NCI-H1048 (cell line): ENCODE measurements at regions not wholly inside any gene's neighbourhood (a gene's known extent, or its start where the extent isn't known, plus 50 kb on each side); places are given as distances from the start of the nearest gene placed in this dataset.
A peak's percentile ranks its signal among the peaks of the same experiment; 100 is the strongest.

Source experiments
- DNase-seq: peaks from one replicate; lab custom pipeline; 2025; lab: John Stamatoyannopoulos, UW

DNA sequence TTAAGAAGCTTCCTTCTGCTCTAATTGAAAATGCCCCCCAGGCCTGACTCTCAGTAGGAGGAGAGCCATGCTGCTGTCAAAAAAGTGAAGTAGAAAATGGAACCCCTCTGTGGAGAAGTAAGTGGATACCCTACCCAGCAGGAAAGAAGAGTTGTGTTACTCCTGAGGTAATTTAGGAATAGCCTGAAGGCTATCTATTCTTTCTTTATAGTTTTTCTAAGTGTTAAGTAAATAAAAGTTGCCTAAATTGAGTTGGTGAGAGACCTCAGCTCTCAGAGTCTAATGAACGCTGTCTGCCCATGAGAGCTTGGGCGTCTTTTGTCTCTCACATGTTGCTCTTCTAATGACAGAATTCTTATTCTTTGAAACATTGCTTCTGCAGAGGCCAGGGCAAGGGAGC is 116.2 kb downstream of the NSUN3 start:
- no peak for DNase-seq

DNA sequence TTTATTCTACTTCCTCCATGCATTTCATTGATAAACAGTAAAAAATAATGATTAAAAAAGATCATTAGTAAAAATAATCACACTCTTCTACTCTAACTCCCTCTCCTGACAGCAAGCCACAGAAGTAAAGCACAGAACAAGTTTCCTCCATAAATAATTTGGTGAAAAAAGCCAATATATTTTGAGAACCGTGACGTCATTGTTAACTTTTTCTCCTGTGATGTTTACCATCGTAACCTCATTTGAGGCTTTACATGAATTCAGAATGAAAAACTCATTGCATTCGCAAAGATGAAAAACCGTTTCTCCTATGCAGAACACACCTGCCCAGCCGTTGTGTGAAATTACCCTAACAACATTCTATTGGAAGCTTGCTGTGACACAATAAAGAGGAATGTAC is 120.7 kb downstream of the NSUN3 start:
- DNase-seq, result no peak

DNA sequence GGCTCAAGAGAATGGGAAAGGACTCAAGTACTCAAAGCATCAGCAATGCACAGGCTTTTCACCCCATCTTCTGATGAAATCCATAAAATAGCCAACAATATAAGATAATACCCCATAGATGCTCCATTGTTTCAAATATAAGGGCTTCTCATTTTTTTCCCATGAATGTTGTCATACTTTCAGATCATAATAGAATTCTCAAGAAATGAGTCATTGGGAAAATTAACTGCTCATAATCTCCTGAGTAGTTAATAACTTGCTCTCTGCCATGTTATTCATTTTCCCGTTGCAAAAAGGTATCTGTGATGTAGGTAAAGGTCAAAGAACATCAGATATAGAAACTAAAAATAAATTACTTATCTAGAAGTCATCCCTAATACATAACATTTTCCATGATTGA is 121.9 kb downstream of the NSUN3 start:
- no peak for DNase-seq

DNA sequence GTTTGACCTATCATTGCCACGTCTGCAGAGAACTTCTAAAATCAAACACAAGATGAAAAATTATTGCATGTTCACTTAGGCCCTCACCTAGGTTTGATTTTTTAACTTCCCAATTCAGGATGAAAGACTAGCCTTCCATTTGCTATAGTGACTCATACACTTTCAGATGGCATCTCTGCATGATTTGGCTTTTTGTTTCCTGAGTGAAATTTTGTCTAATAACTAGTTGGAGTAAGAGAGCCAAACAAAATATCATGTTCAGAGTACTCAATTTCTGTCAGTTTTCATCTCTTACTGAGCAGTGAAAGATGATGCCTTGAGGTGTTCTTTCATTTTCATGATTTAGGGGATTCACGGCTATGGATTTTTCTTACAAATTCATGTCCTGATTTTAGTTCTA is 122.9 kb downstream of the NSUN3 start:
- no peak for DNase-seq

DNA sequence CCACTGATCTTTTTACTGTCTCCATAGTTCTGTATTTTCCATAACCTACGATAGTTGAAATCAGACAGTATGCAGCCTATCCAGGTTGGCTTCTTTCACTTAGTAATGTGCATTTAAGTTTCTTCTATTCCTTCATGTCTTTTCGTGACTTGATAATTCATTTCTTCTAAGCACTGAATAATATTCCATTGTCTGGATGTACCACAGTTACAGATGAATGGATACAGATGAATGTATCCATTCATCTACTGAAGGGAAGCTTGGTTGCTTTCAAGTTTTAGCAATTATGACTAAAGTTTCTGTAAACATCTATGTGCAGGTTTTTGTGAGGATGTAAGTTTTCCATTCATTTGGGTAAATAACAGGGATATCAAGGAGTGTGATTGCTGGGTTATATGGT is 124.8 kb downstream of the NSUN3 start:
- no peak for DNase-seq

DNA sequence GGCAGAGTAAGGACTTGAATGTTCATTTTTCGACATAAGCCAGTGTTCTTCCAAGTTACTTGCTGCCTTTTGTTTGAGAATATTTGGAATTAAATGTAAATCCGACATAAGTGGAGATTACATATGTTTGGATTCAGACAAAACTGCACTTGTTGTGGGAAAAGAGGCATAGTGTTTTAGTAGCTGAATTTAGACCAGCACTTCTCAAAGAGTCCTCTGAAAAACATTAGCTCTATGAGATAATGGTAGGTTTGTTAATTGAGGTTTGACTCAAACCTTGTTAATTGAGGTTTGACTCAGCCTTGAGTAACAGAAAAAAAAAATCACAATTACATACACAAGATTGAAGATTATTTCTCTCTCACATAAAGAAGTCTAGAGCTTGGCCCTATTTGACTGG is 132.5 kb downstream of the NSUN3 start:
- no peak for DNase-seq

DNA sequence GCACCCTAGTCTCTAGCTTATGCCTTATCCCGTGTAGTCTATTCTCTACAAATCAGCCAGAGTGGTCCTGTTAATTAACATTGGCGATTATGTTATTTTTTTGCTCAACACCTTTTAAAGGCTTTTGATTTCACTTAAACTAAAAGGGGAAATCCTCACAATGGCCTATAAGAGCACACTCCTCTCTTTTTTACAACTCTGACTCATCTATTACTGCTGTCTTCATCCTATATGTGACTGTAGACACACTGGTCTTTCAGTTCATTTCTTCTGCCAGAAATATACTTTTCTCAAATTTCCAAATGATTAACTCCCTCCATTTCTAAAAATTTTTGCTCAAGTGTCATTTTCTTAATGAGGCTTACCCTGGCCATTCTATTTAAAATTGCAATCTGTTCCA is 143.4 kb downstream of the NSUN3 start:
- no peak for DNase-seq

DNA sequence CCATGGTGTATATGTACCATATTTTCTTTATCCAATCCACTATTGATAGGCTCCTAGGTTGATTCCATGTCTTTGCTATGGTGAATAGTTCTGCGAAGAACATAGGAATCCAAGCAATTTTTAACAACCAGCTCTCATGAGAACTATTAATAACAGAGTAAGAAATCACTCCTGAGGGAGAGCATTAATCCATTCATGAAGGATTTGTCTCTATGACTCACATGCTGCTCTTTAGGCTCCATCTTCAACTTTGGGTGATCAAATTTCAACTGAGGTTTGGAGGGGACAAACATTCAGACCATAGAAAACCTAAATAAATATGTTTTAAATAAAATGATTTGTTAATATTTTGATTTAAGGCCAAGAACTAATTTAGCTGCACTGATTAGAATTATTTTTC is 147.4 kb downstream of the NSUN3 start:
- no peak for DNase-seq

DNA sequence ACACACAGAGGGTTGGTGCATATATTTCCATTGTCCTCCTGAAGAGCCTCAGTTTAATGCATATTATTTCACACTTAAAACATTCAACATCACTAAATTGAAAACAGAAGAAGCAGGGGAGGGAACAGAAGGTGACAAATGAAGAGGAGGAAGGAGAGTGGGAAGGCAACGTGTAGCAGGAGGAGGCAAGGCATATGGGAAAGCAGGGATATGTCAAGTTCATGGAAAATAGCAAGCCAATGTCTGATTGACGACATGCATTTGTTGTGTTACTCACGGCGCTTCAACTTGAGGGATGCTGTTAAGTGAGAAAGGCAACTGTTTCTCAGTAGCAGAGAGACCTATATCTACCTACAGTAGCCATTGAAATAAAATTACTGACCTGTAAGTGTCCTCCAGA is 154.5 kb downstream of the NSUN3 start:
- no peak for DNase-seq

DNA sequence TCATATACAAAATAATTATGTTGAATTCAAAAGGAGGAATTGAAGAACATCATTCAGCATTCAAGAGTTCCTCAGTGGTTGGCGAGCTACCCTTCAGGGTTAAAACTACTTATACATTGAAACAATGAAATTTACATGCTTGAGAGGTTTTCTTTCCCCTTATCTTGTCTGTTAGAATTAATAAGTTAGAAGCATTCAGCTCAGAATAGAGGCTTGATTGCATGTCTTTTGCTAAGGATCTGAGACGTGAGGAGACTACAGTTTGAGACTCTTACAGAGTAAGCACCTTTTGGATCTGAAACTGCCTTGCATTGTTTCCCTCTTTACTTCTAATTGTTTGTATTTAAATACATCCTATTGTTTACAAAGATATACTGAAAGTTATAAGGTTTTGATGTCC is 157.6 kb downstream of the NSUN3 start:
- no peak for DNase-seq

DNA sequence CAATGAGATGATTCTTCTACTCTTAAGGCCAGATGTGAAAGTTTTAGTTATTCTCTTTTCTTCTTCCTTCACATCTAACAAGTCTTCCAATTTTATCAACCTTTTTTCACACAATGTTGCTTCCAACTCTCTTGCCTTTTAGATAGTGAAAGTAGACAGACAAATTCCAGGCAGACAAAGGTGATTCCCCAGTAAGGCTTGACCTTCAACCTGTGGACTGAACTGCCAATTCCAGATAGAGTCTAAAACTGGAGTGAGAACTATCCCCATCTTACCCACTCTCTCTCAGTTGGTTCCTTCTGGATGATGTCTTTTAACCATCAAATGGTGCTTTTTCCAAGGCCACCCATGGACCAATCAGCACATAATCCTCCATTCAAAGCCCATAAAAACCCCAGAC is 159.0 kb downstream of the NSUN3 start:
- no peak for DNase-seq

DNA sequence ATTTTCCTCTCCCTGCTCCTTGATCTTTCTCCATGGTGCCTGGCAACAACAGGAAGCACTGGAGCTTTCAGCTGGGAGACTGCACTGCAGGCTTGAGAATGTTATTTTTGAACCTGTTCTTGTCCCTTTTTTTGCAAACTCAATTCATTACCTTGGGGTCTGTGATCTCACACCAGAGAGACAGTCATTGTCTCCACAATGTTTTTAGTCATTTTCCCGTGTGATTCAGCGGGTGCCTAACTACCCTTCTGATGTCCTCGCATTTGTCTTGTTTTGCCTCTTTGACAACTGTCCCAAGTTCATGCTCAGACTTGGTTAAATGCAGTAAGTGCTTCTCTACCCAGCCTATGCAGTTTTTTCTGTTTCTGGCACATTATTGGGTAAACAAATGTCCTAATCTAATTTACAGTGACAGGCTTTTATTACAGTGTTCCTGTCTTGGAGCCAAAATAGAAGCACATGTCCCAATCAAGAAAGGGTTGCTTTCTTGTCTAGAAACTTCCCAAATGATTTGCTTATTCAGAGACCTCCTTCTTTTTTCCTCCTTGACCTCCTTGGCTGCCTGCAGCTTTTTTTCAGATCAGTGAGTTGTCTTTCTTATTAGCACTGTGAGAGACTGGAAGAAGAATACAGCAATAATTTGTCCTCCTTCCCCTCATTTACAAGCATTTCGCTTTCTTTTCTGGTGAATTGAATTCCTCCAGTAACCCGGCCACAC is 162.4 kb downstream of the NSUN3 start:
- no peak for DNase-seq

DNA sequence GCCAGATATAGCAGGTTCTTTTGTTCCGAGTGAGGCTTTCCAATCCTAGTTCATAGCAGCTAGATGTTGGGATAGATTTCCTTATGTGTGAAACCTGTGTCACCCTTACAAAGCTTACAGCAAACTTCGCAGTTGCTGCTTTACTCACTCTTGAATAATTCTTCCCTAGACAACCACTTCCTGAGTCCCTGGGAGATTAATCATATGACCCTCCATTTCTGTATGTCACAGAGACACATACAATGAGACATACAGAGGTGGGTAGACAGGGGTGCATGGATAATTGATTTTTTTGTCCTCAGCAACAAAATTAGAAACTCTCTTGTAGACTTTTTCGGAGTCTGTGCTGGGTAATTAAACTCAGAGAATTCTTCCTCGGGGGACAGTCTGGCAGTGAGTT is 163.2 kb downstream of the NSUN3 start:
- no peak for DNase-seq

DNA sequence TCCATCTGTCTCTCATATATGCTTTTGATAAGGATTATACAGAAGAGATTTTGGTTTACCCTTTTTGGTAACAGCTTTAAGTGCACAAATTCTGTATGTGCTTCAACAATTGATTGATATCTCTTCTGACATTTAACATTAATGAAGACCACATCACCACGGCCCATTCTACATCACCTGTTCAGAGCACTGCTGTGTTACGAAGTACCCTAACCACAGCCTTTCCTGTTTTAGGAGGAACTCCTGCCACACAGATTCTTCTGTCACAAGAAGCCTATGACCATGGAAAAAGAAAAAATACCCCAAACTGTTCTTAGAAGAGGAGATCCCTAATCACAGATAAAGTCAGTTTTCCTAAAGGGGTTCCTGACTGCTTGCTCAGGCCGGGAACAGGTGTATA is 170.1 kb downstream of the NSUN3 start:
- DNase-seq, result no peak

DNA sequence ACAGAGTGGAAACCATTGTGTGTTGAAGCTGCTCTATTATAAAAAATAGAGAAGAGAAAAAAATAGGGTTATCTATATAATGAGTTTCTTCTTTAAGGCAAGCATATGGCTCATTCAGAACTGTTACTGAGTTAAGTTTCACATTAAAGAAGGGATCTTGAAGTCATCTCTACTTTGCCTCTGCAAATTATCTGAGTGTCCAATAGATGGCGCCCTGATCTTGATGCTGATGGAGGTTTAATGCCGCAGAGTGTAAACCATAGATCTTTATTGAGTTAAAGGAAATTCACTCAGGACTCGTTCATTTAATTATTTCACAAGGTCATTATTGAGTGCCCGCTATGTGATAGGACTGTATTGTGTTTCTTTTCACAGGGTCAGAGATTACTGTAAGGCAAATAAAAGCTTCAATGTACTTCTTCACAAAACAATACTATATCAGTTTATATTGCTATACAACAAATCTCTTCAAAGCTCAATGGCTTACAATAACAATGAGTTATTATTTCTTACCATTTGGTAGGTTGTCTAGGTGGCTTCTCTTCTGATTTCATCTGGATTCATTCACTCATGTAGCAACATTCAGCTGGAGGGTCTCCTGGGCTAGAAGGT is 171.4 kb downstream of the NSUN3 start:
- DNase-seq, result no peak

DNA sequence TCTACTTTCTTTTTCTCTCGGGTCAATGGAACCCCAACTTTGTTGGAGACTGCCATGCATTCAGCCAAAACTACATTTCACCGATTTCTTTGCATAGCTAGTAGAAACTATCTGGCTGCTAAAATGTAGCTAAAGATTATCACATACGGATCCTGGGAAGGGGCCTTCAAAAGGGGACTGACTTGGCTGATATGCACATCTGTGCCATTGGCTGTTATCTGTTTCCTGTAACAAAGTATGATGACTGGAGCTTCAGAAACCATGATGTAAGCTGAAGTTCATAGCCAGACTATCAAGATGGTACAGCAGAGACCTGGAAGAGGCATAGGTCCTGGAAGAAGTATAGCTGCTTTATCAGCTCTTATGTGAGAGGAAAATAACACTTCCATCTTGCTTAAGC is 179.1 kb downstream of the NSUN3 start:
- no peak for DNase-seq

DNA sequence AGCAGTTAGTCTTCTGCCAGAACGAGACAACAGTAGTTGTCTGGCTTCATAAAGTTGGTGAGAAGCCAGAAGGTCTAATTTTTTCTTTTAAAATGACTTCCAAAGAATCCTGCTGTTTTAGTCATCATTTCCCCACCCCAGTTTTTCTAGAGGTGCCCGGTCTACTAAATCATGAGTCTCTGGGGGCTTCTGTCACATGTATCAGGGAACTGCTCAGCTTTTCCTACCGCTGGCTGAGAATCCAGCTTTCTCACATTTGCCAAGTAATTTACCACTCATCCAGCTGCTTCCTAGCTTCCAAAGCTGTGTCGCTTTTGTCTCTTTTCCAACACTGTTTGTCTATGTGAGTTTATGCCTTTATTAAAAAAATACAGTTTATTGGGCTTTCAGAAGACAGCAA is 183.3 kb downstream of the NSUN3 start:
- no peak for DNase-seq

DNA sequence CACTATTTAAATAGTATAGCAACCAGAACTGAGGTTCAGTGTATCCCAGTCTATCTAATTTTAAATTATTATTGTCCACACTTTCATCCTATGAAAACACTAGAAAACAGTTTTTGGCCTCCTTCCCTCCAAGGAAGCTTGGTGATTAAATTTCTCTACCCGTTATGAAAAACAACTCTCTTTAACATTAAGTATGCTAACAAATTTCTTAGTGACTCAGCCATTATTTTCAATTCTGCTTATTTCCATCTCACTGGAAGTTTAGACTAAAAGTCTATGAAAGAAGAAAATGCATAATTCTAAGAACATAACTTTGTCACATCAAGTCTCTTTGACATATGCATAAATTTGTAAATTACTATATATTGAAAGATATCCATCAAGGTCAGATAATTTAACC is 185.2 kb downstream of the NSUN3 start:
- DNase-seq, result no peak

DNA sequence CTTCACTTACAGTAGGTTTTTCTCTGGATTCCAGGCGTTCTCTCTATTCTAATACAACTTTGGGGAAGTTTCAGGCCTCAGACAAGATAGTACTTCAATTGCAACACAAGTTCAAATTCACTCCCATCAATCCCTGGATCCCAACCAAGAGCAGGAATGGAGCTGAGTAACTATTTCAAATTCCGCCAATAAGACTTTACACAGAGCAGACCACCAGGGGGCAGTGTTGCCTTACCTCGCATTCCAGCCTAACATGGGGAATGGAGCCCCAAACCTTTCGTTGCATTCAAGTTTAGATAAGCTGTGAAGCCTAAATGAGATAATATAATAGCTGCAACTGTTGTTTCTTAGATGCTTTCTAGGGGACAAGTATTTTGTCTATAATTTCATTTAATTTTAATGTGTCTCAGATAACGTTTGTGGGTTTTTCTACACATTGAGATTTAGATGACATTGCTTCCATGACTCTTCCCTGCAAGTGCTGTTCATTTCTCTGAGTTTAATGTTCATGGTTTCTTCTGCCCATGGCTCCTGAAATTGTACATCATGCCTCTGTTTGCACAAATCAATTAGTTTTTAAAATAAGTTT is 186.7 kb downstream of the NSUN3 start:
- peak; percentile 6 for DNase-seq

DNA sequence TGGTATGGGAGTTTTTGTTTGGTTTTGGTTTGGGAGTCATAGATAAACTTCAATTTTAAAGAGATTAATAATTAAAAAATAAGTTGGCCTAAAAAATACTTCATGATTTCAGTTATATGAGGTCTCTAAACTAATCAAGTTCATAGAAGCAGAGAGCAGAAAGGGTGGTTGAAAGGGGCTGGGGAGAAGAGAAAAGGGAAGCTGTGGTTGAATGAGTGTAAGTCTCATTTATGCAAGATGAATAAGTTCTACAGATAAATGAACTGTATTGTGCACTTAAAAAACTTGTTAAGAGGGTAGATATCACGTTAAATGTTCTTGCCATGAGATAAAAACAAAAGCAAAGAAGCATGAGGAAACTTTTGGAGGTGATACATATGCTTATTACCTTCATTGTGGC is 188.7 kb downstream of the NSUN3 start:
- no peak for DNase-seq

DNA sequence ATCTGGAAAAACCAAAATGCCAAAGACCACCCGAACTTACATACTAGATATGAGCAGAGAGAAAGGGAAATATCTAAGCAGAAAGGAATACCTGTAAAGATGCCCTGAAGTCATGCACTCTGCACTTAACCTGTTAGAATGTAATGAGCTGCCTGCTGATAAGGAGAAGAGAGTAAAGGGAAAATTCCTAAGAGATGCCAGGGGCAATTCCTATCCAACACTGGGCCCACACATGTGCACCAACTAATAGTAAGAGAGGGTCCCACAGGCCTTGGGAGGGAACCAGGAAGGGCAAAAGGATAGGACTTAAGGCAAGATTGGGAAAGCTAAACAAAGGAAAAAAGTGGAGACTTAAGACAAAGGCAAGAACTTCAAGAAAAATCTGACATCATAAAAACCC is 189.5 kb downstream of the NSUN3 start:
- no peak for DNase-seq

DNA sequence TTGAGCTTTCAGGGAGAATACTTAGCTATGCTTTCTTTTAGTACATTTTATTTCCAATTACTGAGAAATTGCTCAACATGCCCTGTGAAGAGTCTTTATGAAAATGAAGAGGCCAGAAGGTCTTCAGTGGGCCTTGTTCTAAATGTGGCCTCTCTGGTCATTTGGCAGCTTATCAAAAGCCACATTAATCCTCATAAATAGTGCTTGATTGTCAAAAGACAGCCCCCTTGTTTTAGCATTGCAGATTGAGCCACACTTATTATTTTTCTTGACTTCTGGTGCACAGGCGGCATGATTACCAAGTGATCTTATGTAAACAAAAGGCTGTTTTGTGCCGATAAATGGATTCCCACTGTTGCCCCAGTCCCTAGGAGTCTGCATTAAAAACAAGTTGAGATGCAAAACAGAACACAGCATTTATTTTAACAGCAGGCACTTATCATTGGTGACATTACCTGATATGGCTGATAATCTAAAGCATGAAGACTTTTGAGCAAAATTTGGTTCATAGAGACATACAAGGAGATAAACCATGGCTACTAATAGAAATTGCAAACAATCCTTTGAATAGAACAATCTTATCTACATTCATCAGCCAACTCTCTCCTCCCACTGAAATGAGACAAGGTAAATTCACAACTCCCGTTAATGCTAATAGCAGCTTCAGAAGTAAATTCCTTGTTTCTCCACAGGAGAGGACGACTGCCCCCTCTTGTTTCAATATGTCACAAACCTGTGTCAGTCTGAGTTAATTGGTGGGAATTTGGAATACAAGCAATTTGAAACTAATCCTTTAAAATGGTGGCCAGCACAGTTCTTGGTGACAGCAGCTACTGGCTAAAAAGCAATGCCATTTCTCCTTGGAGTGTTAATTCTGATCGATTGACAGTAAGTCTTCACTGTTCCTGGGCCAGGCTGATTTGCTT is 194.3 kb downstream of the NSUN3 start:
- no peak for DNase-seq

DNA sequence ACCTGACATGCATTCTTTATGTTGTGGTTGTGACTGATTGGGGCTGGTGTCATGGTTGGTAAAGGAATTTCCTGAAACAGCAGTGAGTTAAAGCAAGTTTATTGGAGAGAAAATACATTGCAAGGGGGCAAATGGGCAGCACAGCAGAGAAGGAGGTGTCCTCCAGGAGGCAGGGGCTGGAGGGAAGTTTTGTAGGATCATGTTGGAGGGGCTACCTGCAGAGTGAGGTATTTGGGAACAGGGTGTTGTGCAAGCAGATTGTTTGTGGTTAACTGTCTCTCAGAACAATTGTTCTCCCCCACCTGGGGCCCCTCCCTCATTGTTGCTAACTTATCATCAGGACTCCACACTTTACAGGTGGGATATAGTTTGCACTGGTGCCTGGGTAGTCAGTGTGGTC is 196.0 kb downstream of the NSUN3 start:
- DNase-seq, result no peak
